CD14-positive monocyte (primary cell): ENCODE measurements at regions not wholly inside any gene's neighbourhood (a gene's known extent, or its start where the extent isn't known, plus 50 kb on each side); places are given as distances from the start of the nearest gene placed in this dataset.

ENCODE experiments used
- DNase-seq, 3 donors: peaks; one replicate each; pipeline ENCODE4 v3.0.0-alpha.2; 2011 to 2022
- H2AFZ ChIP-seq: 2 replicates; pipeline ENCODE4 v1.6.0; 2012; ENCODE audit warnings: mild to moderate bottlenecking, low read depth, low read length, inconsistent platforms; ENCODE audit not compliant: insufficient read depth, poor library complexity, severe bottlenecking
- H3K27ac ChIP-seq, 2 donors: 1 replicate in 1 of 2; 2 replicates in 1 of 2; pipeline ENCODE4 v1.5.1; 2012 to 2013; ENCODE audit warnings: low read length in 2 of 2, control low read depth in 1 of 2, inconsistent platforms in 1 of 2, low read depth in 1 of 2, mild to moderate bottlenecking in 1 of 2
- H3K27me3 ChIP-seq, 2 donors: one replicate each; pipeline versions ENCODE4 v1.6.0 to v1.6.1; 2011 to 2013; ENCODE audit warnings: low read length in 2 of 2; ENCODE audit not compliant: control insufficient read depth in 2 of 2, insufficient read depth in 2 of 2
- H3K36me3 ChIP-seq, 2 donors: replicated peaks in 1 of 2; 1 replicate in 1 of 2; 2 replicates in 1 of 2; pipeline versions ENCODE4 v1.5.1 to v1.6.1; 2012 to 2013; ENCODE audit warnings: low read length in 2 of 2, control low read depth in 1 of 2, inconsistent platforms in 1 of 2, mild to moderate bottlenecking in 1 of 2; ENCODE audit not compliant: insufficient read depth in 2 of 2, control insufficient read depth in 1 of 2
- H3K4me1 ChIP-seq, 2 donors: 1 replicate in 1 of 2; 2 replicates in 1 of 2; pipeline versions ENCODE4 v1.5.1 to v1.6.1; 2012 to 2013; ENCODE audit warnings: low read length in 2 of 2, control low read depth in 1 of 2, inconsistent platforms in 1 of 2, mild to moderate bottlenecking in 1 of 2, moderate library complexity in 1 of 2; ENCODE audit not compliant: insufficient read depth in 2 of 2, control insufficient read depth in 1 of 2
- H3K4me2 ChIP-seq: replicated peaks from 2 replicates; pipeline ENCODE3; 2012; ENCODE audit warnings: low read length, moderate library complexity, mild to moderate bottlenecking; ENCODE audit not compliant: poor library complexity, severe bottlenecking; ENCODE audit errors: extremely low read depth
- H3K4me3 ChIP-seq, 3 experiments: fragments of 200-600 bp in 1 of 3; sonication (generic) in 1 of 3; replicated peaks in 1 of 3; 1 replicate in 2 of 3; 2 replicates in 1 of 3; pipeline ENCODE4 v1.5.1; 2011 to 2013; ENCODE audit warnings: low read length in 3 of 3, mild to moderate bottlenecking in 3 of 3, control low read depth in 2 of 3, low read depth in 2 of 3, inconsistent platforms in 1 of 3, moderate library complexity in 1 of 3
- H3K79me2 ChIP-seq: 2 replicates; pipeline ENCODE4 v1.6.0; 2012; ENCODE audit warnings: mild to moderate bottlenecking, control low read depth, inconsistent platforms, low read length, moderate library complexity; ENCODE audit not compliant: insufficient read depth
- H3K9ac ChIP-seq: 2 replicates; pipeline ENCODE4 v1.6.0; 2017; ENCODE audit warnings: low read length, mild to moderate bottlenecking; ENCODE audit not compliant: insufficient read depth, poor library complexity, severe bottlenecking
- H3K9me3 ChIP-seq, 2 donors: replicated peaks in 1 of 2; 1 replicate in 1 of 2; 2 replicates in 1 of 2; pipeline versions ENCODE4 v1.5.1 to v1.6.1; 2012 to 2013; ENCODE audit warnings: low read length in 2 of 2, control low read depth in 1 of 2; ENCODE audit not compliant: control insufficient read depth in 1 of 2, insufficient read depth in 1 of 2
- H4K20me1 ChIP-seq: 2 replicates; pipeline ENCODE4 v1.6.0; 2012; ENCODE audit warnings: mild to moderate bottlenecking, low read length, control low read depth, moderate library complexity; ENCODE audit not compliant: insufficient read depth
- H3K27ac Mint-ChIP-seq, 7 donors: one replicate each; pipeline ENCODE4 v1.8.0; 2020; ENCODE audit warnings: mild to moderate bottlenecking in 7 of 7, mixed read lengths in 7 of 7, moderate library complexity in 6 of 7, inconsistent platforms in 2 of 7
- H3K27me3 Mint-ChIP-seq, 3 donors: one replicate each; pipeline ENCODE4 v1.8.0; 2021 to 2022; ENCODE audit warnings: low read depth in 3 of 3, mild to moderate bottlenecking in 3 of 3, mixed read lengths in 3 of 3, moderate library complexity in 3 of 3, inconsistent platforms in 1 of 3
- H3K36me3 Mint-ChIP-seq, 2 donors: one replicate each; pipeline ENCODE4 v1.8.0; 2020; ENCODE audit warnings: mixed read lengths in 2 of 2, inconsistent platforms in 1 of 2, mild to moderate bottlenecking in 1 of 2
- H3K4me1 Mint-ChIP-seq: one replicate; pipeline ENCODE4 v1.8.0; 2020; ENCODE audit warnings: mild to moderate bottlenecking, mixed read lengths
- H3K4me3 Mint-ChIP-seq, 2 donors: one replicate each; pipeline ENCODE4 v1.8.0; 2020; ENCODE audit warnings: mild to moderate bottlenecking in 2 of 2, mixed read lengths in 2 of 2, moderate library complexity in 1 of 2
- H3K9me3 Mint-ChIP-seq, 7 donors: one replicate each; pipeline ENCODE4 v1.8.0; 2020 to 2022; ENCODE audit warnings: mixed read lengths in 7 of 7, mild to moderate bottlenecking in 6 of 7, moderate library complexity in 6 of 7, inconsistent platforms in 2 of 7
- CTCF ChIP-seq: fragments of 200-600 bp; IDR thresholded peaks from one replicate; pipeline ENCODE4 v1.8.0; 2022; ENCODE audit warnings: antibody characterized with exemption, mild to moderate bottlenecking
- WGBS: methylation state at CpG from one replicate; pipeline ENCODE4 v1.1.5; 2013; ENCODE audit warnings: missing lambda C conversion rate; ENCODE audit not compliant: insufficient coverage; 5-methylcytosine and 5-hydroxymethylcytosine counted together
- intact Hi-C, 2 donors: fragments of 100-400 bp; cut with micrococcal nuclease; formaldehyde crosslinking; loops; one replicate each; pipeline versions ENCODE4 v1.15.0 to v1.15.1; 2023

GRCh38 chr1:8139383-8139782 lies 113.3 kb upstream of the ERRFI1 start:
- Histone ChIP-seq H3K36me3 (no peaks in the 10 kb centered on the region), H3K27ac (no peak overlapping the region), H3K79me2 (no peaks in the 10 kb centered on the region), H3K4me1 (no peaks in the 10 kb centered on the region), H3K4me3 (no peak overlapping the region), H3K27me3 (peaks cover 11 to 32% of the 10 kb centered on the region in 2 donors), H4K20me1 (no peaks in the 10 kb centered on the region), H3K4me2 (no peak overlapping the region), H3K9me3 (no peaks in the 10 kb centered on the region), H3K9ac (no peak overlapping the region), H2AFZ (no peak overlapping the region)
- Mint-ChIP-seq H3K4me1 (peaks cover 10% of the 10 kb centered on the region), H3K4me3 (no peak overlapping the region), H3K9me3 (peaks cover 0 to 2% (median 0%) of the 10 kb centered on the region in 7 donors), H3K36me3 (no peaks in the 10 kb centered on the region), H3K27me3 (peaks cover 33 to 41% (median 36%) of the 10 kb centered on the region in 3 donors), H3K27ac (no peak overlapping the region)
- WGBS: 92% methylated on average over 4 of the region's 6 CpGs
- TF ChIP-seq CTCF: no peak
- intact Hi-C loops: no loop called here
- DNase-seq: no peak

- H3K79me2 ChIP-seq: no peaks in the 10 kb centered on the region
- no peaks in the 10 kb centered on the region for H3K36me3 Mint-ChIP-seq
- no peak overlapping the region for H3K4me3 Mint-ChIP-seq
- peaks cover 37 to 41% (median 39%) of the 10 kb centered on the region in 3 donors for H3K27me3 Mint-ChIP-seq
- H3K9ac ChIP-seq: no peak overlapping the region
- no peaks in the 10 kb centered on the region for H3K9me3 ChIP-seq
- H3K4me1 Mint-ChIP-seq: peaks cover 12% of the 10 kb centered on the region
- no peak overlapping the region for H3K27ac ChIP-seq
- H4K20me1 ChIP-seq: no peaks in the 10 kb centered on the region
- no peaks in the 10 kb centered on the region for H3K4me1 ChIP-seq
- no CpG with 5 or more reads among the region's 6 CpGs for WGBS
- H3K9me3 Mint-ChIP-seq: peaks cover 0 to 2% (median 0%) of the 10 kb centered on the region in 7 donors
- peaks cover 15 to 40% of the 10 kb centered on the region in 2 donors for H3K27me3 ChIP-seq
- no peak overlapping the region for H3K4me3 ChIP-seq
- H2AFZ ChIP-seq: no peak overlapping the region
- no peak for TF ChIP-seq CTCF
- intact Hi-C loops: no loop called here
- DNase-seq: no peak
- no peak overlapping the region for H3K27ac Mint-ChIP-seq
- H3K4me2 ChIP-seq: no peak overlapping the region
- no peaks in the 10 kb centered on the region for H3K36me3 ChIP-seq
Measured at GRCh38 chr1:8138673-8139072, 112.6 kb upstream of the ERRFI1 start.
